Neural cell (in vitro differentiated cells): ENCODE measurements at regions not wholly inside any gene's neighbourhood (a gene's known extent, or its start where the extent isn't known, plus 50 kb on each side); places are given as distances from the start of the nearest gene placed in this dataset.

Source experiments
- CTCF ChIP-seq: fragments of 450-650 bp; IDR thresholded peaks from 2 replicates; pipeline ENCODE4 v1.5.1; 2014; ENCODE audit warnings: antibody characterized with exemption, mild to moderate bottlenecking, moderate library complexity; ENCODE audit not compliant: poor library complexity, severe bottlenecking
- EP300 ChIP-seq: fragments of 450-650 bp; conservative IDR thresholded peaks from 2 replicates; pipeline ENCODE4 v1.6.1; 2014; ENCODE audit warnings: antibody characterized with exemption, mild to moderate bottlenecking, moderate library complexity; ENCODE audit not compliant: poor library complexity, severe bottlenecking
- EZH2 ChIP-seq: fragments of 200-600, 300-800 bp; shearing (Covaris generic), sonication (generic); IDR thresholded peaks from 2 replicates; pipeline ENCODE4 v1.6.1; 2014; ENCODE audit warnings: antibody characterized with exemption, low read length, borderline replicate concordance, mild to moderate bottlenecking; ENCODE audit not compliant: insufficient read depth, poor library complexity, severe bottlenecking
- POLR2AphosphoS5 ChIP-seq: IDR thresholded peaks from 2 replicates; pipeline ENCODE4 v1.6.1; 2012

- TF ChIP-seq CTCF: no peak
- TF ChIP-seq EZH2: no peak
- no peak for TF ChIP-seq POLR2AphosphoS5
- no peak for TF ChIP-seq EP300
Observed at GRCh38 chr14:30058401-30058800, 130.8 kb upstream of the PRKD1 start.
